SK-N-SH treated with all-trans-retinoic acid at 6 μM for 48 hours (cell line): ENCODE measurements at regions not wholly inside any gene's neighbourhood (a gene's known extent, or its start where the extent isn't known, plus 50 kb on each side); places are given as distances from the start of the nearest gene placed in this dataset.

Source experiments
- ATAC-seq: fragments of 200-7000 bp; cut with Tn5 transposase; 3 replicates; pipeline ENCODE4 v1.9.1; 2020; ENCODE audit warnings: mild to moderate bottlenecking, moderate library complexity
- ARNTL ChIP-seq: fragments of 450-650 bp; formaldehyde crosslinking; IDR thresholded peaks from 2 replicates; pipeline ENCODE4 v1.5.0; 2020; ENCODE audit warnings: low read depth, mild to moderate bottlenecking, moderate library complexity, borderline replicate concordance
- BACH2 ChIP-seq: fragments of 250-450 bp; sonication (Bioruptor Pico); IDR thresholded peaks from 2 replicates; pipeline ENCODE4 v1.9.0; 2021; ENCODE audit warnings: mild to moderate bottlenecking, borderline replicate concordance
- CSDC2 ChIP-seq: fragments of 250-450 bp; sonication (Bioruptor Pico); IDR thresholded peaks from 2 replicates; pipeline ENCODE4 v1.5.0; 2020; ENCODE audit warnings: mild to moderate bottlenecking, moderate library complexity
- ESRRG ChIP-seq: fragments of 250-450 bp; sonication (Bioruptor Pico); IDR thresholded peaks from 2 replicates; pipeline ENCODE4 v1.6.1; 2021; ENCODE audit warnings: mild to moderate bottlenecking
- GLIS3 ChIP-seq: fragments of 250-450 bp; sonication (Bioruptor Pico); IDR thresholded peaks from 2 replicates; pipeline ENCODE4 v1.5.0; 2020; ENCODE audit warnings: mild to moderate bottlenecking, moderate library complexity
- ISL1 ChIP-seq: fragments of 250-450 bp; sonication (Bioruptor Pico); IDR thresholded peaks from 2 replicates; pipeline ENCODE4 v2.1.2; 2022; ENCODE audit warnings: mild to moderate bottlenecking, moderate library complexity
- OSR1 ChIP-seq: fragments of 250-450 bp; sonication (Bioruptor Pico); IDR thresholded peaks from 2 replicates; pipeline ENCODE4 v1.8.0; 2022; ENCODE audit warnings: moderate library complexity, mild to moderate bottlenecking, inconsistent platforms
- PATZ1 ChIP-seq: fragments of 250-450 bp; sonication (Bioruptor Pico); IDR thresholded peaks from 2 replicates; pipeline ENCODE4 v1.8.0; 2020; ENCODE audit warnings: mild to moderate bottlenecking, moderate library complexity, borderline replicate concordance
- POU6F1 ChIP-seq: fragments of 250-450 bp; sonication (Bioruptor Pico); IDR thresholded peaks from 2 replicates; pipeline ENCODE4 v1.8.0; 2021; ENCODE audit warnings: low read depth, mild to moderate bottlenecking, moderate library complexity, borderline replicate concordance
- PPARA ChIP-seq: fragments of 250-450 bp; sonication (Bioruptor Pico); IDR thresholded peaks from 2 replicates; pipeline ENCODE4 v1.5.0; 2020; ENCODE audit warnings: mild to moderate bottlenecking, borderline replicate concordance
- RARB ChIP-seq: fragments of 250-450 bp; sonication (Bioruptor Pico); IDR thresholded peaks from 2 replicates; pipeline ENCODE4 v1.8.0; 2021; ENCODE audit warnings: mild to moderate bottlenecking, moderate library complexity
- SNAI2 ChIP-seq: fragments of 250-450 bp; sonication (Bioruptor Pico); IDR thresholded peaks from 2 replicates; pipeline ENCODE4 v1.5.0; 2020; ENCODE audit warnings: mild to moderate bottlenecking, moderate library complexity
- TCF4 ChIP-seq: fragments of 250-450 bp; sonication (Bioruptor Pico); IDR thresholded peaks from 2 replicates; pipeline ENCODE4 v1.8.0; 2021; ENCODE audit warnings: mild to moderate bottlenecking, moderate library complexity, borderline replicate concordance
- TOX ChIP-seq: fragments of 250-450 bp; sonication (Bioruptor Pico); IDR thresholded peaks from 2 replicates; pipeline ENCODE4 v1.8.0; 2021; ENCODE audit warnings: mild to moderate bottlenecking, moderate library complexity, borderline replicate concordance
- ZC3H10 ChIP-seq: fragments of 250-450 bp; sonication (Bioruptor Pico); IDR thresholded peaks from 2 replicates; pipeline ENCODE4 v1.5.1; 2021; ENCODE audit warnings: mild to moderate bottlenecking, moderate library complexity
- ZFP3 ChIP-seq: fragments of 250-450 bp; sonication (Bioruptor Pico); IDR thresholded peaks from 2 replicates; pipeline ENCODE4 v1.5.0; 2020; ENCODE audit warnings: mild to moderate bottlenecking, moderate library complexity
- ZFP30 ChIP-seq: fragments of 450-650 bp; formaldehyde crosslinking; IDR thresholded peaks from 2 replicates; pipeline ENCODE4 v1.5.0; 2022; ENCODE audit warnings: mild to moderate bottlenecking, moderate library complexity
- ZNF565 ChIP-seq: fragments of 450-650 bp; formaldehyde crosslinking; conservative IDR thresholded peaks from 2 replicates; pipeline ENCODE4 v1.5.0; 2020; ENCODE audit warnings: low read depth, mild to moderate bottlenecking, moderate library complexity
- ZNF70 ChIP-seq: fragments of 450-650 bp; formaldehyde crosslinking; IDR thresholded peaks from 2 replicates; pipeline ENCODE4 v1.5.0; 2020; ENCODE audit warnings: mild to moderate bottlenecking, moderate library complexity
- ZNF8 ChIP-seq: fragments of 450-650 bp; formaldehyde crosslinking; IDR thresholded peaks from 2 replicates; pipeline ENCODE4 v1.5.0; 2020; ENCODE audit warnings: mild to moderate bottlenecking, moderate library complexity
- TF ChIP-seq, protein P1 (sequence below): fragments of 250-450 bp; sonication (Bioruptor Pico); IDR thresholded peaks from 2 replicates; pipeline ENCODE4 v1.5.1; 2021; ENCODE audit warnings: mild to moderate bottlenecking, moderate library complexity
- TF ChIP-seq, protein P2 (sequence below): fragments of 250-450 bp; sonication (Bioruptor Pico); IDR thresholded peaks from 2 replicates; pipeline ENCODE4 v1.5.1; 2020; ENCODE audit warnings: low read depth, mild to moderate bottlenecking, moderate library complexity
- TF ChIP-seq, protein P3 (sequence below): fragments of 250-450 bp; sonication (Bioruptor Pico); IDR thresholded peaks from 2 replicates; pipeline ENCODE4 v1.5.0; 2020; ENCODE audit warnings: mild to moderate bottlenecking, moderate library complexity

- 0 out of 2 replicates have a peak, but pooled peaks have one; percentile 8 for TF ChIP-seq ZNF8 (CRISPR knock-in tag)
- no peak for TF ChIP-seq TOX
- ATAC-seq, result peak; percentile 65
These were observed 287.9 kb upstream of the PODXL start for GRCh38 chr7:131844369-131844768.

- TF ChIP-seq CSDC2 (no peak), PATZ1 (CRISPR knock-in tag) (no peak), ZNF565 (CRISPR knock-in tag) (no peak), ZNF8 (CRISPR knock-in tag) (no peak), GLIS3 (CRISPR knock-in tag) (no peak), POU6F1 (no peak), ZNF70 (CRISPR knock-in tag) (no peak), BACH2 (CRISPR knock-in tag) (no peak), ZC3H10 (CRISPR knock-in tag) (no peak), ARNTL (CRISPR knock-in tag) (no peak), TOX (no peak), PPARA (CRISPR knock-in tag) (no peak), SNAI2 (CRISPR knock-in tag) (no peak), ZFP3 (CRISPR knock-in tag) (no peak), ESRRG (CRISPR knock-in tag) (no peak), RARB (no peak), OSR1 (CRISPR knock-in tag) (no peak), ISL1 (CRISPR knock-in tag) (peak; percentile 68), TCF4 (CRISPR knock-in tag) (no peak), ZFP30 (CRISPR knock-in tag) (no peak)
- TF ChIP-seq, protein P1, sequence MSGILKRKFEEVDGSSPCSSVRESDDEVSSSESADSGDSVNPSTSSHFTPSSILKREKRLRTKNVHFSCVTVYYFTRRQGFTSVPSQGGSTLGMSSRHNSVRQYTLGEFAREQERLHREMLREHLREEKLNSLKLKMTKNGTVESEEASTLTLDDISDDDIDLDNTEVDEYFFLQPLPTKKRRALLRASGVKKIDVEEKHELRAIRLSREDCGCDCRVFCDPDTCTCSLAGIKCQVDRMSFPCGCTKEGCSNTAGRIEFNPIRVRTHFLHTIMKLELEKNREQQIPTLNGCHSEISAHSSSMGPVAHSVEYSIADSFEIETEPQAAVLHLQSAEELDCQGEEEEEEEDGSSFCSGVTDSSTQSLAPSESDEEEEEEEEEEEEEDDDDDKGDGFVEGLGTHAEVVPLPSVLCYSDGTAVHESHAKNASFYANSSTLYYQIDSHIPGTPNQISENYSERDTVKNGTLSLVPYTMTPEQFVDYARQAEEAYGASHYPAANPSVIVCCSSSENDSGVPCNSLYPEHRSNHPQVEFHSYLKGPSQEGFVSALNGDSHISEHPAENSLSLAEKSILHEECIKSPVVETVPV, result no peak
- TF ChIP-seq, protein P2, sequence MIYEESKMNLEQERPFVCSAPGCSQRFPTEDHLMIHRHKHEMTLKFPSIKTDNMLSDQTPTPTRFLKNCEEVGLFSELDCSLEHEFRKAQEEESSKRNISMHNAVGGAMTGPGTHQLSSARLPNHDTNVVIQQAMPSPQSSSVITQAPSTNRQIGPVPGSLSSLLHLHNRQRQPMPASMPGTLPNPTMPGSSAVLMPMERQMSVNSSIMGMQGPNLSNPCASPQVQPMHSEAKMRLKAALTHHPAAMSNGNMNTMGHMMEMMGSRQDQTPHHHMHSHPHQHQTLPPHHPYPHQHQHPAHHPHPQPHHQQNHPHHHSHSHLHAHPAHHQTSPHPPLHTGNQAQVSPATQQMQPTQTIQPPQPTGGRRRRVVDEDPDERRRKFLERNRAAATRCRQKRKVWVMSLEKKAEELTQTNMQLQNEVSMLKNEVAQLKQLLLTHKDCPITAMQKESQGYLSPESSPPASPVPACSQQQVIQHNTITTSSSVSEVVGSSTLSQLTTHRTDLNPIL (CRISPR knock-in tag), result 0 out of 2 replicates have a peak, but pooled peaks have one; percentile 25
- TF ChIP-seq, protein P3, sequence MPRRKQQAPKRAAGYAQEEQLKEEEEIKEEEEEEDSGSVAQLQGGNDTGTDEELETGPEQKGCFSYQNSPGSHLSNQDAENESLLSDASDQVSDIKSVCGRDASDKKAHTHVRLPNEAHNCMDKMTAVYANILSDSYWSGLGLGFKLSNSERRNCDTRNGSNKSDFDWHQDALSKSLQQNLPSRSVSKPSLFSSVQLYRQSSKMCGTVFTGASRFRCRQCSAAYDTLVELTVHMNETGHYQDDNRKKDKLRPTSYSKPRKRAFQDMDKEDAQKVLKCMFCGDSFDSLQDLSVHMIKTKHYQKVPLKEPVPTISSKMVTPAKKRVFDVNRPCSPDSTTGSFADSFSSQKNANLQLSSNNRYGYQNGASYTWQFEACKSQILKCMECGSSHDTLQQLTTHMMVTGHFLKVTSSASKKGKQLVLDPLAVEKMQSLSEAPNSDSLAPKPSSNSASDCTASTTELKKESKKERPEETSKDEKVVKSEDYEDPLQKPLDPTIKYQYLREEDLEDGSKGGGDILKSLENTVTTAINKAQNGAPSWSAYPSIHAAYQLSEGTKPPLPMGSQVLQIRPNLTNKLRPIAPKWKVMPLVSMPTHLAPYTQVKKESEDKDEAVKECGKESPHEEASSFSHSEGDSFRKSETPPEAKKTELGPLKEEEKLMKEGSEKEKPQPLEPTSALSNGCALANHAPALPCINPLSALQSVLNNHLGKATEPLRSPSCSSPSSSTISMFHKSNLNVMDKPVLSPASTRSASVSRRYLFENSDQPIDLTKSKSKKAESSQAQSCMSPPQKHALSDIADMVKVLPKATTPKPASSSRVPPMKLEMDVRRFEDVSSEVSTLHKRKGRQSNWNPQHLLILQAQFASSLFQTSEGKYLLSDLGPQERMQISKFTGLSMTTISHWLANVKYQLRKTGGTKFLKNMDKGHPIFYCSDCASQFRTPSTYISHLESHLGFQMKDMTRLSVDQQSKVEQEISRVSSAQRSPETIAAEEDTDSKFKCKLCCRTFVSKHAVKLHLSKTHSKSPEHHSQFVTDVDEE, result peak; percentile 66; the same call in 1 of the 2 replicates
- ATAC-seq, result peak; percentile 92
These were observed 287.5 kb upstream of the PODXL start for GRCh38 chr7:131843898-131844331.

GRCh38 chr7:131839967-131840690, 283.7 kb upstream of the PODXL start:
- ATAC-seq, result no peak
- no peak for TF ChIP-seq CSDC2
- TF ChIP-seq ESRRG (CRISPR knock-in tag), result no peak
- TF ChIP-seq PATZ1 (CRISPR knock-in tag), result no peak
- no peak for TF ChIP-seq BACH2 (CRISPR knock-in tag)
- no peak for TF ChIP-seq ZNF70 (CRISPR knock-in tag)
- TF ChIP-seq, protein P2 (CRISPR knock-in tag), result no peak
- TF ChIP-seq ARNTL (CRISPR knock-in tag), result no peak
- no peak for TF ChIP-seq ISL1 (CRISPR knock-in tag)
- no peak for TF ChIP-seq ZNF8 (CRISPR knock-in tag)
- no peak for TF ChIP-seq PPARA (CRISPR knock-in tag)
- TF ChIP-seq ZNF565 (CRISPR knock-in tag), result no peak
- TF ChIP-seq ZFP30 (CRISPR knock-in tag), result no peak
